HG02588 (cell line): ENCODE measurements at regions not wholly inside any gene's neighbourhood (a gene's known extent, or its start where the extent isn't known, plus 50 kb on each side); places are given as distances from the start of the nearest gene placed in this dataset.
"Not testable (repeated sequence)": the region's sequence is repeated elsewhere in the genome, so short reads cannot be mapped to it uniquely, and the experiment has no call there.

Source experiments
- ATAC-seq: cut with Tn5 transposase; IDR thresholded peaks from one replicate; pipeline ENCODE4 v1.9.1; 2021; ENCODE audit warnings: mild to moderate bottlenecking, moderate library complexity; ENCODE audit not compliant: unreplicated experiment

- ATAC-seq, result no peak
Measured at GRCh38 chr3:18194431-18194830, 230.7 kb downstream of the SATB1 start.

- no peak for ATAC-seq
Measured at GRCh38 chr3:18190646-18191045, 234.5 kb downstream of the SATB1 start.

DNA sequence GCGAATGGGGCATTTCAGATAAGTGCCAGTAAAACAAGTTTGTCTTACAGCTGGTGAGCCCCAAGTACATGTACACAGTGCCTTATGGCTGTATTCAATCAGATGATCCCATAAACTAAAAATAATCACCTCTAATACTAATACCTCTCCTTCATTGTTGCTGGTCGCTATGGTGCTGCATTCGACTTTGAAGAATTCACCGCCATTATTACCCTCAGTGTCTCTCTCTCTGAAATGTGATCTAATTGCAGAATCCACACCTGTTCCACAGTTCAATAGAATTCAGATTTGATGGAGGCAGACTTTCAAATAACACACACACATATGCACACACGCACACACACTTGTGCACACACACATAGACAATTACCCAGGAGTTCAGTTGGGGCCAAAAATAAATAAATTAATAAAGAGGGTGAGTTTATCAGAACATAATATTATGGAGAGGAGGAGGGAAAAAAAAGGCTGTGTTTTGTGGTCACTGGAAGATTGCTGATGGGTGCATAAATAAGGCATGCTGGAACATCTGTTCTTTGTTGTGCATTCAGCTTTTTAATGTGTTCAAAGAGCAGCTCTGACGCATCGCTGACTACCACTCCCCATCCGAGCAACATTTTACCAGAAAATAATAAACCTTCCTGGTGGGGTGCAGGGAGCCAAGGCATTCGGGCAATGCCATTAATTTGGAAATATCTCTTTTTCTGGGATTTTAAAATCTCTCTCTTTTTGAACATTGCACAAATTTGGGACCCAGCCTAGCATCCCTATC, 235.7 kb downstream of the SATB1 start:
- no peak for ATAC-seq

DNA sequence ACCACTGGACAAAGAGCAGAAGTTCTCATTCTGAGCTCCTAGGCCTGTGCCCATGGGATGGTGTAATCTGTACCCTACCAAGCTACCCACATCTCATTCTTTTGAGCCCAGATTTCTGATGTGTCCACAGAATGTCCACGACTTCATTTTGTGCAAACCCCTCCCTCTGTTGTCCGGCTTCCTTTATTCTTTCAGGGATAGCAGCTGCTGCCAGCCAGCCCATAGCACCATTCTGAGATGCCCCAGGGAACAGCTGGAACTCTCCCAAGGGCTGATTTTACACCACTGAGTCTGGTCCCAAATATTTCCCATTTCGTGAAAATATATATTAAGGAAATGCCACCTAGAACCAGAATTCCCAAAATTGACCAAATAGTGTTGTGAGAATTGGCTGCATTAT, 236.6 kb downstream of the SATB1 start:
- ATAC-seq, result no peak

GRCh38 chr3:18185624-18186023, 239.5 kb downstream of the SATB1 start:
- no peak for ATAC-seq

GRCh38 chr3:18182923-18183322, 242.2 kb downstream of the SATB1 start:
- ATAC-seq, result not testable (repeated sequence)

DNA sequence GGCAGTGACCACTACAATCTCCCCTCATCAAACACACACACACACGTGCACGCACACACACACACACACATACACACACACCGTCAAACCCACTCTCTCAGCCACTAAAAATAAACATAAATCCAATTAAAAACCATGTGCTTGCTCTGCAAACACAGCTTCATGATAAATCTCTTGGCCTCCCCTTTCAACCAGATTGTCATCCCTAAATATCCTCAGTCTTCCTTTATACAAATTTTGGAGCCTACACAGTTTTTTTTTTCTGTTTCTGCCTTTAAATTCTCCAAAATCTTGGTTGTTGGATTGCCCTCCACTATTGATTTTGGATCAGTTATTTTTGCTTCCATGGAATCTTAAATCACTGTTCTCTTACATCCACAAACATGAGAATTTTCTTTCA, 245.6 kb downstream of the SATB1 start:
- no peak for ATAC-seq

- no peak for ATAC-seq
Measured at GRCh38 chr3:18177271-18177670, 247.9 kb downstream of the SATB1 start.

DNA sequence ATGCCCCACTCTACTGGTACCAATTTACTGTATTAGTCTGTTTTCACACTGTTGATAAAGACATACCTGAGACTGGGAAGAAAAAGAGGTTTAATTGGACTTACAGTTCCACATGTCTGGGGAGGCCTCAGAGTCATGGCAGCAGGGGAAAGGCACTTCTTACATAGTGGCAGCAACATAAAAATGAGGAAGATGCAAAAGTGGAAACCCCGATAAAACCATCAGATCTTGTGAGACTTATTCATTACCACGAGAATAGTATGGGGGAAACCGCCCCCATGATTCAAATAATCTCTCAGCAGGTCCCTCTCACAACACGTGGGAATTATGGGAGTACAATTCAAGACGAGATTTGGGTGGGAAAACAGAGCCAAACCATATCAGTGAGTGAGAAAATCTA, 251.2 kb downstream of the SATB1 start:
- not testable (repeated sequence) for ATAC-seq

DNA sequence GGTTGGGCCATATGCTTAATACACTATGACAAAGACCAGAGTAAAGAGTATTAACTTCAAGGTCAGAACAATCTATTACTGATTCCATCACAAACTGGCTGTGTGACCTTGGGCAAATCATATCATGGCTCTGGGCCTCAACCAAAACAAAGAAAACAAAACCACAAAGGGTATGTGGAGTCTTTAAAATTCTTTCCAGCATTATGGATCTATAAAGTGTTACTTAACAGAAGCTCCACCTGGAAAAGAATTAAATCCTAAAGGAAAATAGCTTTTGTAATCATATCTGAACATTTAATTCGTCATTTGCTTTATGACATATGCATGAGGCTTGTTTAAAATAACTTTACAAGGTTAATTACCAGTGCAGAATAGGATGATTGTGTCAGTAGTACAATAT, 265.5 kb downstream of the SATB1 start:
- no peak for ATAC-seq

DNA sequence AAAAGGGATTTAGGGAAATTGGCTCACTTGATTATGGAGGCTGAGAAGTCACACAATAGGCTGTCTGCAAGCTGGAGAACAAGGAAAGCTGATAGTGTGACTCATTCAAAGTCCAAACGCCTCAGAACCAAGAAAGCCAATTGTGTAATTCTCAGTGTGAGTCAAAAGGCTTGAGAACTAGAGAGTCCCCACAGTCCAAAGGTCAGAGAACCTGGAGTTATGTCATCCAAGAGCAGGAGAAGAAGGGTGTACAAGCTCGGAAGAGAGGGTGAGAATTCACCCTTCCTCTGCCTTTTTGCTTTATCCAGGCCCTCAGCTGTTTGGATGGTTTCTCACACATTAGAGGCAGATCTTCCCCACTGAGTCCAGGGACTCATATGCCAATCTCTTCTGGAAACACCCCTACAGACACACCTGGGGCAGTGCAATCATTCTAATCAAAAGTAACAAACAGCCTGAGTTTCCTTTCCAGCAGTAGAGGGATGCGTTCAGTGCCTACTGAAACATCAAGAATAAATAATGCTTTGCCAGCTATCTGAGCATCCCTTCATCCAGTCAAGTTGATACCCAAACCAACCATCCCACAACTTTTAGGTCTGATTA, 271.5 kb downstream of the SATB1 start:
- no peak for ATAC-seq

GRCh38 chr3:18151199-18151598, 273.9 kb downstream of the SATB1 start:
- ATAC-seq, result no peak

GRCh38 chr3:18149935-18150334, 275.2 kb downstream of the SATB1 start:
- ATAC-seq, result no peak

DNA sequence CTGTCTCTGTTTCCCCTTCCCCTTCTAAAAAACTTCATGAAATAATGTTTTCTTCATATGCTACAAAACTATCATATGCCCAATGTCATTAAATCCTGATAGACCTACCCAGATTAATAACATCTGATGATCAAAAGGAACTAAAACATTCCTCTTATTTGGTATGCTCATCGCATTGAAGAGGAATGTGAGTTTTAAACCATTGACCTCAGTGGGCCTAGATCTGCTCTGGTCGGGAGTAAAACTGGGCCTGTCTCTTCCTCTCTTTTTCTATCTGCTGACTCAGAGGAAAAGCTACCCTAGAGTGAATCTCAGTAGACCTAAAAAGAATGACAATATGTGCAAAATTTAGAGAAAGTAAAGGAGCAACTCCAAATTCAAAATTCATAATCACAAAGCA, 275.8 kb downstream of the SATB1 start:
- ATAC-seq, result no peak

DNA sequence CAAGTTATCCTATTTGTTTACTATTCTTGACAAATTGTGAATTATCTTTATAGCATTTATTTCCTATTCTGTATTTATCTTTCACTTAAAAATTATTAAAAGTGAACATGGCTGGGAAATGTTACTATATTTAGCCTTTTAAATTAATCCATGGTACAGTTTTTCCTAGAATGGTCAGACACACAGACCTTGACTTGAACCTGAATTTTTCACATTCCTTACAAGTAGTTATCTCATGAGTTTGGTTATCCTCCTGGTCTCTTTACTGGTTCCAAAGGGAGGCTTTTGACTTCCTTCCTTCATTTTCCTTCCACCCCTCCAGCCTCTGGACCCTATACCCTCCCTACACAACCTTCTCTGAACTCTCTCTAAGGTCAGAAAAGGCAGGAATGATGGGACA, 280.6 kb downstream of the SATB1 start:
- ATAC-seq, result no peak

GRCh38 chr3:18143258-18143780, 281.8 kb downstream of the SATB1 start:
- ATAC-seq, result no peak

DNA sequence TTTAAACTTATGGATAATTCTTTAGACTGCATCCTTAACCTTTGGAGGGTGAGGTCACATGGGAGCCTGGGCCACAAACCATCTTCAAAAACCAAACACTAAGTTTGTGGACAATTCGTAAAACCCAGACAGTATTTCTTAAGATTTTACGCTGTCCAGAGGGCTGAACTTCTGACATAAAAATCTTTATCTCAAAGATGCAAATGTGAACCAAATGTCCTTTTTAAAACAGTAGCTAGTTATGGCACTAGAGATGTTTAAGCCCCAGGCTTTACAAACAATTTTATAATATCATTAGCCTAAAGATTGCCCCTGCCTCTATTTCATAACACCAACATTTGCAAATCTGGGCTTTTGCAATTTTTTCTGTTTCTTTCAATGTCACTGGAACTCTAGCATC, 287.2 kb downstream of the SATB1 start:
- ATAC-seq, result no peak

- ATAC-seq, result no peak
Measured at GRCh38 chr3:18135060-18135814, 289.9 kb downstream of the SATB1 start.

GRCh38 chr3:18134386-18135059, 290.6 kb downstream of the SATB1 start:
- ATAC-seq, result no peak

- no peak for ATAC-seq
Measured at GRCh38 chr3:18132991-18133390, 292.1 kb downstream of the SATB1 start.
